Nephron progenitor cell (in vitro differentiated cells): ENCODE measurements at regions not wholly inside any gene's neighbourhood (a gene's known extent, or its start where the extent isn't known, plus 50 kb on each side); places are given as distances from the start of the nearest gene placed in this dataset.

Experiments used
- DNase-seq: peaks from one replicate; pipeline ENCODE4 v3.0.0; 2021
- H3K27ac Mint-ChIP-seq: 2 replicates; pipeline ENCODE4 v1.8.0; 2021; ENCODE audit warnings: mild to moderate bottlenecking, moderate library complexity, mixed read lengths
- H3K27me3 Mint-ChIP-seq: 2 replicates; pipeline ENCODE4 v1.8.0; 2021; ENCODE audit warnings: mild to moderate bottlenecking, low read depth, mixed read lengths; ENCODE audit not compliant: poor library complexity
- H3K36me3 Mint-ChIP-seq: 2 replicates; pipeline ENCODE4 v1.8.0; 2021; ENCODE audit warnings: low read depth, mixed read lengths
- H3K4me1 Mint-ChIP-seq: 2 replicates; pipeline ENCODE4 v1.8.0; 2021; ENCODE audit warnings: mixed read lengths
- H3K4me3 Mint-ChIP-seq: 2 replicates; pipeline ENCODE4 v1.8.0; 2021; ENCODE audit warnings: mild to moderate bottlenecking, moderate library complexity, mixed read lengths
- H3K9me3 Mint-ChIP-seq: 2 replicates; pipeline ENCODE4 v1.8.0; 2021; ENCODE audit warnings: mild to moderate bottlenecking, moderate library complexity, mixed read lengths
- TF ChIP-seq, protein P1 (sequence below): fragments of 200-600 bp; sonication (generic); IDR thresholded peaks from 2 replicates; pipeline ENCODE4 v1.5.0; 2021; ENCODE audit warnings: antibody characterized with exemption

DNA sequence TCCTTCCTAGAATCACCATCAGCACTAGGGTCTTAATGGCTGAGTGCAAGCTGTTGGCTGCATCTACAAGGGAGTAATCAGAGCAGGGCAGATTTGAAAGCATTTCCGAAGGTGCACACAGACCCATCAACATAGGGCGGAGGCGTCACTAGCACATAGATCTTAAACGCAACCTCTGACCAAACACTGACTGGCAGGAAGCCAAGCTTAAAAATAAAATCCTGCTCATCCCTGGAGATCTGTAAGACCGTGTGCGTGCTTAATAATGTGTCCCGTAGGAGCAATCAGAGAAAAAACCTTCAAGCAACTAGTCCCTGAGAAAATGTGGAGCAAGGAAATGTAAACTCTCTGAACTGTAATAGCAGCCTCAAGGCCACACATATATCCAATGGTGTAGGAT lies 470.5 kb downstream of the ETS1 start:
- H3K9me3 Mint-ChIP-seq = peaks cover 26% of the 10 kb centered on the region
- DNase-seq = peak; percentile 9
- TF ChIP-seq, protein P1, sequence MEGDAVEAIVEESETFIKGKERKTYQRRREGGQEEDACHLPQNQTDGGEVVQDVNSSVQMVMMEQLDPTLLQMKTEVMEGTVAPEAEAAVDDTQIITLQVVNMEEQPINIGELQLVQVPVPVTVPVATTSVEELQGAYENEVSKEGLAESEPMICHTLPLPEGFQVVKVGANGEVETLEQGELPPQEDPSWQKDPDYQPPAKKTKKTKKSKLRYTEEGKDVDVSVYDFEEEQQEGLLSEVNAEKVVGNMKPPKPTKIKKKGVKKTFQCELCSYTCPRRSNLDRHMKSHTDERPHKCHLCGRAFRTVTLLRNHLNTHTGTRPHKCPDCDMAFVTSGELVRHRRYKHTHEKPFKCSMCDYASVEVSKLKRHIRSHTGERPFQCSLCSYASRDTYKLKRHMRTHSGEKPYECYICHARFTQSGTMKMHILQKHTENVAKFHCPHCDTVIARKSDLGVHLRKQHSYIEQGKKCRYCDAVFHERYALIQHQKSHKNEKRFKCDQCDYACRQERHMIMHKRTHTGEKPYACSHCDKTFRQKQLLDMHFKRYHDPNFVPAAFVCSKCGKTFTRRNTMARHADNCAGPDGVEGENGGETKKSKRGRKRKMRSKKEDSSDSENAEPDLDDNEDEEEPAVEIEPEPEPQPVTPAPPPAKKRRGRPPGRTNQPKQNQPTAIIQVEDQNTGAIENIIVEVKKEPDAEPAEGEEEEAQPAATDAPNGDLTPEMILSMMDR = no peak
- H3K4me1 Mint-ChIP-seq = peaks cover 18% of the 10 kb centered on the region
- peaks cover 3% of the 10 kb centered on the region for H3K27me3 Mint-ChIP-seq
- peaks cover 10% of the 10 kb centered on the region for H3K36me3 Mint-ChIP-seq
- peak overlapping the region; percentile 88 for H3K27ac Mint-ChIP-seq
- H3K4me3 Mint-ChIP-seq = peak overlapping the region; percentile 7

DNA sequence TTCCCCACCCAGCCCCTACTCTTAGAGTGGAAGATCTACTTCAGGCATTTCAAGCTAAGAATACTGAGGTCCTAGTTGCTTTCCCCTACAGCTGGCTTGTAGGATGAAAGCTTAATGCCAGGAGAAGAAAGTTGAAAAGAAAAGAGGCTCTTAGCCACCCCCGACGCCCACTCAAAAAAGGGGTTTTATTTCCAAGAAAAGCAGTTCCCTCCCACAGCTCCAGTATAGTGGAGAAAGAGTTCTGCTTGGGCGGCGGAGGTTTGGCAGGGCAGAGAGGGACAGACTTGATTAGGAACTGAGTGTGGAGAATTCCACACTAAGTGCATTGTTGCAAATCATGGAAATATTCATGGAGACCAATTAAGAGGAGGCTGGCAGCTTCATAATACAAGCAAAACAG lies 470.9 kb downstream of the ETS1 start:
- Mint-ChIP-seq H3K27ac (peak overlapping the region; percentile 88), H3K4me1 (peaks cover 18% of the 10 kb centered on the region), H3K9me3 (peaks cover 28% of the 10 kb centered on the region), H3K36me3 (peaks cover 13% of the 10 kb centered on the region), H3K4me3 (peak overlapping the region; percentile 7), H3K27me3 (peaks cover 3% of the 10 kb centered on the region)
- DNase-seq = peak; percentile 7
- TF ChIP-seq, protein P1 = no peak

DNA sequence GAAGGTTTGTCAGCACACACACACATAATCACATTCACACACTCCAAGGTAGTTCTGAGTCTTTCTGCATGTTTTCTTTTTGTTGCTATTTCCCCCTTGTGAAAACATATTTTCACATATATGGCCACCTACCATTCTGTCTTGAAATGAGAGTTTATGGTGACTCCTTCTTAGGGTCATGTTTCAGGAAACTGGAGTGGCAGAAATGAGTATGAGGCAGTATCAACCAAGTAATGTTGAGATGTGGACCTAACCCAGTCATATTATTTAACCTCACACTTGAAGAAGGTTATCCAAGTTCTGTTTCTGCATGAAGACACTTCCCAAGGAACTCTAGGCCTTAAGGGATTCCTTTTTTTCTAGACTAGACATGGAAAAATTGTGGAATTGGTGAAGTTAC lies 481.4 kb downstream of the ETS1 start:
- TF ChIP-seq, protein P1 = no peak
- no peak overlapping the region for H3K4me3 Mint-ChIP-seq
- H3K27me3 Mint-ChIP-seq = peaks cover 4% of the 10 kb centered on the region
- peaks cover 18% of the 10 kb centered on the region for H3K36me3 Mint-ChIP-seq
- DNase-seq = no peak
- H3K4me1 Mint-ChIP-seq = peaks cover 20% of the 10 kb centered on the region
- no peak overlapping the region for H3K27ac Mint-ChIP-seq
- H3K9me3 Mint-ChIP-seq = peaks cover 31% of the 10 kb centered on the region

DNA sequence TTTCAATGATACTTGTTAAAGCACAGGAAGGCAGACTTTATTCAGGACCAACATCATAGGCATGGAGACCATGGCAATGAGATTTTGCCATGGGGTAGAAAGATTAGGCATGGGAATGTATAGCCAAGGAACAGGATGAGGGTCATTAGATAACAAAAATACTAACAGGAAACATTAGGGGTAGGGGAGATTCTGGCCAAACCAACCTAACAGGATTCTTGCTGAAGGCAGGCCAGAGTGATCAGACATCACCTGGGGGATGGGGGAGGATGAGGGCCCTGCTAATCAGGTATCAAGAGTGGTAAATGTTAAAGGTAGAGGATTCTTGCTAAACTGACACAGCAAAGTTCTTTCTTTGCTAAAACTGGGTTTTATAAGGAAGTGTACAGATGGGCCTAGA lies 481.8 kb downstream of the ETS1 start:
- peaks cover 17% of the 10 kb centered on the region for H3K36me3 Mint-ChIP-seq
- DNase-seq = no peak
- peaks cover 4% of the 10 kb centered on the region for H3K27me3 Mint-ChIP-seq
- TF ChIP-seq, protein P1 = no peak
- H3K9me3 Mint-ChIP-seq = peaks cover 27% of the 10 kb centered on the region
- peak overlapping the region; percentile 1 for H3K27ac Mint-ChIP-seq
- H3K4me3 Mint-ChIP-seq = no peak overlapping the region
- H3K4me1 Mint-ChIP-seq = peaks cover 20% of the 10 kb centered on the region

DNA sequence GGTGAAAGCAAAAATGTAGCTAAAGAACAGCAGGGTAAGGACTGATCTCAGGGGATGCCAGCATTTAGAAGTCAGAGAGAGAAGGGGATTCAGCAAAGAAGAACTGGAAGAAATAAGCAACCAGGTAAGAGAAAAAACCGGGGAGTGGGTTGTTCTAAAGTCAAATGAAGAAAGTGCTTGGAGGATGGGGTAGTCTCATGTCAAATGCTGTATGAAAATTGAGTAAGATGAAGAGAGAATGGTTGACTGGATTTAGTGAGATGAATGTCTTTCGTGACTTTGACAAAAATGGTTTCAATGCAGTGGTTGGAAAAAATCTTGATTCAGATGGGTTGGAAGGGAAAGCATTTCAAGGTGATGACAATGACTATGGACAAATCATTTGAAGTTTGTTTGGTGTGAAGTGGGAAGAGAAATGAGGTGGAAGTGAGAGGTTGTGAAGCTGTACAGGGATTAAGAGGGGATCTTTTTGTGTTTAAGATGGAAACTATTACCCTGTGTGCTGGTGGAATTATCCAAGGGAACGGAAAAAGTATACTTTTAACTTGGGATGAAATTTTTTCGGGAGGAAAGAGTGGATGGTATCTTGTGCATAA lies 484.0 kb downstream of the ETS1 start:
- H3K27me3 Mint-ChIP-seq = peaks cover 4% of the 10 kb centered on the region
- peaks cover 7% of the 10 kb centered on the region for H3K36me3 Mint-ChIP-seq

DNA sequence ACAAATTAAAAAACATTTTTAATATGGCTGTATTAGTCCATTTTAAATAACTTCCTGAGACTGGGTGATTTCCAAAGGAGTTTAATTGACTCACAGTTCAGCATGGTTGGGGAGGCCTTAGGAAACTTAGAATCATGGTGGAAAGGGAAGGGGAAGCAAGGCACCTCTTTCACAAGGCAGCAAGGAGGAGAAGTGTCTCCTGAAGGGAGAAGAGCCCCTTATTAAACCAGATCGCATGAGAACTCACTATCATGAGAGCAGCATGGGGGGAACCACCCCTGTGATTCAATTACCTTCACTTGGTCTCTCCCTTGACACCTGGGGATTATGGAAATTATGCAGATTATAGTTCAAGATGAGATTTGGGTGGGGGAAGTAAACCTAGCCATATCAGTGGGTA lies 488.6 kb downstream of the ETS1 start:
- DNase-seq = no peak
- peaks cover 7% of the 10 kb centered on the region for H3K4me1 Mint-ChIP-seq
- H3K9me3 Mint-ChIP-seq = peaks cover 5% of the 10 kb centered on the region
- H3K36me3 Mint-ChIP-seq = no peaks in the 10 kb centered on the region
- TF ChIP-seq, protein P1 = no peak
- H3K27ac Mint-ChIP-seq = no peak overlapping the region
- no peak overlapping the region for H3K4me3 Mint-ChIP-seq
- peaks cover 4% of the 10 kb centered on the region for H3K27me3 Mint-ChIP-seq

More for the DNA sequence above, 484.0 kb downstream of the ETS1 start:
- no peak for DNase-seq
- H3K4me3 Mint-ChIP-seq = no peak overlapping the region
- H3K9me3 Mint-ChIP-seq = peaks cover 12% of the 10 kb centered on the region
- no peak overlapping the region for H3K27ac Mint-ChIP-seq
- TF ChIP-seq, protein P1 = no peak
- peaks cover 20% of the 10 kb centered on the region for H3K4me1 Mint-ChIP-seq
